Sigmoid colon (tissue), 6 donors: ENCODE measurements at regions not wholly inside any gene's neighbourhood (a gene's known extent, or its start where the extent isn't known, plus 50 kb on each side); places are given as distances from the start of the nearest gene placed in this dataset.

Experiments used
- DNase-seq: peaks from one replicate; pipeline ENCODE4 v3.0.0-alpha.2; 2019
- H3K27ac ChIP-seq, 4 donors: fragments of 200-600 bp; sonication (generic); one replicate each; pipeline ENCODE4 v1.5.1; 2016 to 2019; ENCODE audit warnings: mild to moderate bottlenecking in 1 of 4
- H3K27me3 ChIP-seq, 3 donors: fragments of 200-600 bp; sonication (generic); one replicate each; pipeline ENCODE4 v1.5.1; 2019; ENCODE audit warnings: mild to moderate bottlenecking in 1 of 3
- H3K36me3 ChIP-seq, 4 donors: fragments of 200-600 bp; sonication (generic); one replicate each; pipeline ENCODE4 v1.5.1; 2016 to 2019
- H3K4me1 ChIP-seq, 4 donors: fragments of 200-600 bp; sonication (generic); one replicate each; pipeline ENCODE4 v1.5.1; 2017 to 2019
- H3K4me3 ChIP-seq, 4 donors: fragments of 200-600 bp; sonication (generic); one replicate each; pipeline ENCODE4 v1.5.1; 2017 to 2019; ENCODE audit warnings: mild to moderate bottlenecking in 2 of 4, moderate library complexity in 1 of 4
- H3K9me3 ChIP-seq, 4 donors: fragments of 200-600 bp in 3 of 4; sonication (generic) in 3 of 4; one replicate each; pipeline versions ENCODE4 v1.5.1 to v1.6.1; 2013 to 2019
- CTCF ChIP-seq, 4 experiments: fragments of 450-650 bp in 3 of 4; fragments of 200-600 bp in 1 of 4; IDR thresholded peaks; one replicate each; pipeline ENCODE4 v1.5.1; 2016 to 2019; ENCODE audit warnings: antibody characterized with exemption in 4 of 4, mild to moderate bottlenecking in 3 of 4, moderate library complexity in 2 of 4
- EP300 ChIP-seq, 4 donors: sonication (generic); formaldehyde crosslinking; IDR thresholded peaks; one replicate each; pipeline ENCODE4 v1.6.1; 2017; ENCODE audit warnings: antibody characterized with exemption in 4 of 4
- POLR2A ChIP-seq, 2 donors: fragments of 450-650 bp; IDR thresholded peaks; one replicate each; pipeline ENCODE4 v1.6.1; 2016; ENCODE audit warnings: antibody characterized with exemption in 2 of 2, mild to moderate bottlenecking in 2 of 2, moderate library complexity in 2 of 2
- POLR2AphosphoS5 ChIP-seq, 4 donors: sonication (generic); formaldehyde crosslinking; IDR thresholded peaks; one replicate each; pipeline ENCODE4 v1.6.1; 2017; ENCODE audit warnings: antibody characterized with exemption in 4 of 4
- WGBS, 2 donors: extraction: QIAGEN DNeasy Blood & Tissue Kit; methylation state at CpG; one replicate each; pipeline ENCODE4 v1.1.7; 2013; 5-methylcytosine and 5-hydroxymethylcytosine counted together
- intact Hi-C: fragments of 100-400 bp; cut with DNase I; formaldehyde crosslinking; loops from one replicate; pipeline ENCODE4 v1.15.1; 2023
- donor health status: healthy with polysubstance abuse.
- donor health status: healthy.

GRCh38 chr2:44051593-44052347 lies 56.0 kb upstream of the LRPPRC start:
- 90% methylated on average over 7 of the region's 7 CpGs for WGBS, 2 donors
- Histone ChIP-seq H3K27me3 (no peaks in the 10 kb centered on the region), H3K27ac (no peak overlapping the region), H3K4me3 (no peak overlapping the region), H3K9me3 (no peaks in the 10 kb centered on the region), H3K36me3 (no peaks in the 10 kb centered on the region), H3K4me1 (no peaks in the 10 kb centered on the region)
- no peak for TF ChIP-seq EP300 (IDR thresholded peaks at IDR 0.05)
- TF ChIP-seq POLR2AphosphoS5 (IDR thresholded peaks at IDR 0.05) = no peak
- no peak for TF ChIP-seq CTCF (IDR thresholded peaks at IDR 0.05)
- TF ChIP-seq POLR2A (IDR thresholded peaks at IDR 0.05) = no peak
- intact Hi-C loops = no loop called here
- DNase-seq = no peak

- no peaks in the 10 kb centered on the region for H3K9me3 ChIP-seq
- no peaks in the 10 kb centered on the region for H3K4me1 ChIP-seq
- TF ChIP-seq POLR2AphosphoS5 (IDR thresholded peaks at IDR 0.05) (no peak), EP300 (IDR thresholded peaks at IDR 0.05) (no peak), POLR2A (IDR thresholded peaks at IDR 0.05) (no peak), CTCF (IDR thresholded peaks at IDR 0.05) (no peak)
- H3K36me3 ChIP-seq = no peaks in the 10 kb centered on the region
- H3K4me3 ChIP-seq = no peak overlapping the region
- no peaks in the 10 kb centered on the region for H3K27me3 ChIP-seq
- no peak overlapping the region for H3K27ac ChIP-seq
- WGBS, 2 donors = 91 to 92% methylated on average over 8 of the region's 8 CpGs
- intact Hi-C loops = no loop called here
- DNase-seq = no peak
Observed at GRCh38 chr2:44052584-44052983, 56.8 kb upstream of the LRPPRC start.

GRCh38 chr2:44053052-44053451 lies 57.3 kb upstream of the LRPPRC start:
- H3K27ac ChIP-seq = no peak overlapping the region
- intact Hi-C loops = no loop called here
- 73 to 85% methylated on average over 2 of the region's 2 CpGs for WGBS, 2 donors
- no peaks in the 10 kb centered on the region for H3K36me3 ChIP-seq
- no peak for DNase-seq
- no peaks in the 10 kb centered on the region for H3K27me3 ChIP-seq
- H3K9me3 ChIP-seq = no peaks in the 10 kb centered on the region
- no peak overlapping the region for H3K4me3 ChIP-seq
- H3K4me1 ChIP-seq = no peaks in the 10 kb centered on the region
- TF ChIP-seq CTCF (IDR thresholded peaks at IDR 0.05) (no peak), EP300 (IDR thresholded peaks at IDR 0.05) (no peak), POLR2AphosphoS5 (IDR thresholded peaks at IDR 0.05) (no peak), POLR2A (IDR thresholded peaks at IDR 0.05) (no peak)

- no peaks in the 10 kb centered on the region for H3K27me3 ChIP-seq
- intact Hi-C loops = no loop called here
- H3K4me3 ChIP-seq = no peak overlapping the region
- WGBS, 2 donors = 89 to 90% methylated on average over 4 of the region's 4 CpGs
- no peak overlapping the region for H3K27ac ChIP-seq
- DNase-seq = no peak
- no peaks in the 10 kb centered on the region for H3K4me1 ChIP-seq
- no peaks in the 10 kb centered on the region for H3K9me3 ChIP-seq
- TF ChIP-seq POLR2AphosphoS5 (IDR thresholded peaks at IDR 0.05) (no peak), POLR2A (IDR thresholded peaks at IDR 0.05) (no peak), EP300 (IDR thresholded peaks at IDR 0.05) (no peak), CTCF (IDR thresholded peaks at IDR 0.05) (no peak)
- H3K36me3 ChIP-seq = no peaks in the 10 kb centered on the region
Observed at GRCh38 chr2:44053456-44053855, 57.7 kb upstream of the LRPPRC start.

GRCh38 chr2:44055229-44055628 lies 59.4 kb upstream of the LRPPRC start:
- intact Hi-C loops = no loop called here

More at GRCh38 chr2:44055229-44055628, 59.4 kb upstream of the LRPPRC start:
- TF ChIP-seq POLR2AphosphoS5 (IDR thresholded peaks at IDR 0.05) = no peak
- TF ChIP-seq POLR2A (IDR thresholded peaks at IDR 0.05) = no peak
- 39 to 49% methylated on average over 2 of the region's 2 CpGs for WGBS, 2 donors
- Histone ChIP-seq H3K27me3 (no peaks in the 10 kb centered on the region), H3K36me3 (no peaks in the 10 kb centered on the region), H3K27ac (no peak overlapping the region), H3K4me3 (no peak overlapping the region), H3K9me3 (no peaks in the 10 kb centered on the region), H3K4me1 (no peaks in the 10 kb centered on the region)
- DNase-seq = no peak
